GM19372 (cell line): ENCODE measurements at regions not wholly inside any gene's neighbourhood (a gene's known extent, or its start where the extent isn't known, plus 50 kb on each side); places are given as distances from the start of the nearest gene placed in this dataset.

Source experiments
- ATAC-seq: cut with Tn5 transposase; IDR thresholded peaks from one replicate; pipeline ENCODE4 v1.9.1; 2021; ENCODE audit warnings: mild to moderate bottlenecking, low read depth, moderate library complexity; ENCODE audit not compliant: unreplicated experiment

DNA sequence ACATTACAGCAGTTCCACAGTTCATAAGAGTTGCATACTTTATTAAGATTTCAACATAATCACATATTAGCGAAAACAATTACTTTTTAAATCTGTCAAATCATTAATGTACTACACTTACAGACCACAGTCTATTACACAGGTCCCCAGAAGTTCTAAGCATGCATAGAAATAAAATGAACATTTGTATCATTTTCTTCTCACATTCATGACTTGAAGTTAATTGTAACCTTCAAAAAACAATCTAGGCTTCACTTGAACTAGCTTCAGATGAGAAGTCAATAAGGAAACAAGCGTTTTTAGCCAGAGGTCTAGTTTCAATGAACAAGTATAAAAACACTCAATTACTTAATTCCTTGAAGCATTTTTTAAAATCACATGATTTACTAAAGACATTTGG, 238.3 kb downstream of the HACE1 start:
- no peak for ATAC-seq

DNA sequence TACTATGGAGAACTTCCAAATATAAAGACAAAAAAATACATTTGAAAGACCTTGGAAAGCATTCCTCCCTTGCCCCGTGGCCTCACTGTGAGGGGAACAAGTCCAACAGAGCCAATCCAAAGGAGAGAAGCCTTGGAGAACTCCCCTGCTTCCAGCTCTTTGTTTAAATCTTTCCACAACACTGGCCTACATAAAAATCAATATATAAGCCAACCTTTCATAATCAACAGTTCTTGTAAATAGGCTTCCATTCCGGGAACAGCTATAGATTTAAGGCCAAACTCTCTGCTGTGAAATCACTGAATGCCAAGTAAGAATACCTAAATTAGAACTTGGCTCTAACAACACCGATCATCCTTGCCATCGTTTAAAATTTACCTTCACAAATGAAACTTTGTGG, 242.1 kb downstream of the HACE1 start:
- no peak for ATAC-seq

DNA sequence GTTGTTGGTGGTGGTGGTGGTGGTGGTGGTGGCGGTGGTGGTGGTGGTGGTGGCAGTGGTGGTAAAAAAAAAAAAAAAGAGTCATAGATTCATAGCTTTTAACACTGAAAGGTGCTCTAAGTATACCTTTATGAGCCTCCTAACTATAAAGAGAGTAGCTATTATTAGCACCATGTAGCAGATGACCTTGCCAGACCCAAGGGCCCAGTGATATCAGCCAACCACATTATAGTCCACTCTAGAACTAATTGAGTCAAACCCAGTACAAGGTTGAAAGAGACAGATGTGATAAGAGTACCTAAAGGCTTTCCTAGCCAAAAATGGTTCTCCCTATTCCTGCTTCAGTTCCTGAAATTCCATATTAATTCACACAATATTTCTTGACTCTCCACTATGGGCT, 245.3 kb downstream of the HACE1 start:
- no peak for ATAC-seq

DNA sequence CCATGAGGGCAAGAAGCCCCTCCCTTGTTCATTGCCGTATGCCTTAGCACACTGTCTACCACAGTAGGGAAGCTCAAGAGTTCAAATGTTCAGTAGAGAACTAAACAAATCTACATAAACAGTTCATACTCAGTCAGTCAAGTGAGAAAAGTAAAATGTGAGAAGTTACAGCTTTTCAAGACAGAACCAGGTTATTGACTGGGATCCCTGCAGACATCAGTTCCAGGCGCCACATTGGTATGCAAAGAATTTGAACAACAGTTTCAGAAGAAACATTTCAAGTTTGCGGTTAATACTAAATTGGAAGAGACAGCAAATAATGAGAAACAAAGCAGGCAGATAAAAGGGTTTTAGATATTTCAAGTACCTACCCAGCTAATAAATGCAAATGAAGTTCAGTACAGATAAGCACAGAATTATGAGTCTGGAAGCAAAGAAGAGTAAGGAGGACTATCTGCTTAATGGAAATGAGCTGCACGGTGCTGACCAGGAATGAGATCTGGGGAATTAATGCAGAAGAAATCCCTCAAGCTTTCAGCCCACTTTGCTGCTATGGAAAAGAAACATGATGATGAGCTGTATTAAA, 246.2 kb downstream of the HACE1 start:
- ATAC-seq: no peak

DNA sequence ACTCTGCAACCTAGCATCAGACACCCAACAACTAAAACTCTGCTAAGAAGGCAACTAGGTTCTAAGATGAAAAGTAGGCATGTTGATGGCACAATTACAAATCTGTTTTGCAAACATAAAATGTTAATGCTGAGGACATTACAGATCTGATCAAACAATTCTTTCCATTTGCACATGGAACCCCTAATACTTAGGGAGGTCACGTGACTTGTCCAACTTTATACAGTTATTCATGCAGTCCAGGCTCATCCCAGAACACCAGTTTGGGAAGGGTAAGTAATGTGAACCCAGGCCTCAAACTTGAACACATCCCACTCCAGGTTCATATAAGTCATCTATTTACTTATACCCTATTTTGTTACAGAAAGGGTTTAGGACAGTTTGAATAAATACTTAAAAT, 247.2 kb downstream of the HACE1 start:
- ATAC-seq: no peak

DNA sequence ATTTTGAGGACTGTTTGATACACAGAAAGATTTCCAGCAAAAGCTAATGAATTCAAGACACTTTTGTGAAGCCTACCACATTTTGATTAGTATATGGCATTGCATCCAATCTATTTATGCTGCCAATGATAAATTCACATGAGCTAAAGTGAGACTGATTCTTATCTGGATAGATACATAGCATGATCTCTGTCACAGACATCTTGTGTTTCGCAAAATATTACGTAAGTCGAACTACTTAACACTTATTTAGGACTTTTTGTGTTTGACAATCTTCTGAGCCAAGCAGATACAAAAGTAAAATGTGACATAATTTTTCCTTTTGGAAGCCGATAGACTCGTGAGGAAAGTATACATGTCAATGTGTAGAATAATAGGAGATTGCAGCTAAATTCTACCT, 251.6 kb downstream of the HACE1 start:
- no peak for ATAC-seq

DNA sequence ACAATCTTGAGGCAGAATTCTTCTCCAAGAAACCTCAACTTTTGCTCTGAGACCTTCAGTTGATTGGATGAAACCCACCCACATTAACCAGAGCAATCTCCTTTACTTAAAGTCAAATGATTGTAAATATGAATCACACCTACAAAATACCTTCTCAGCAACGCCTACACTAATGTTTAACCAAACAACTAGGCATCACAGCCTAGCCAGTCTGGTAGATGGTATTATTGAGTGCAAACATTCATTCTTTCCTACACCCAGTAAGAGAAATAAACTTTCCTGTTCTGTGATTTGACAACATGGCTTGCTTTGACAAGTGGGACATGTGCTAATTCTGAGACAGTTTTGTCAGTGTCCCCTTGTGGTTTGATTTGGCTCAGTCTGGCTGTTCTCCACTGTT, 252.2 kb downstream of the HACE1 start:
- ATAC-seq: no peak

DNA sequence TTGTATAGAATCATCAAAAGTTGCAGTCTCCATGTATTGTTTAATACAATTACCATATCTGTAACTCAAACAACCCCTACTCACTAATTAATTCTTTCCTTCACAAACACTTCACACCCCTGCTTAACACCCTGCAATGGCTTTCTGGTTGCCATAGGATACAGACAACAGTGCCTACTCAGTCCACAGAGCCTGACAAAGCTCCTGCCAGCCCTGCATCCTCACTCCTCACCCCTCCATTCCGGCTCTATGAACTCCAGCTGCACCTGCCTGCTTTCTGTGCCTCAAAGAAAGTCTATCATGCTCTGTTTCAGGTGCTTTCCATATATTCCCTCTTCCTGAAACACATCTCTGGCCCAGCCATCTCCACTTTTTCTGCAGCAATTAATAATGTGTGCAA, 253.4 kb downstream of the HACE1 start:
- no peak for ATAC-seq

DNA sequence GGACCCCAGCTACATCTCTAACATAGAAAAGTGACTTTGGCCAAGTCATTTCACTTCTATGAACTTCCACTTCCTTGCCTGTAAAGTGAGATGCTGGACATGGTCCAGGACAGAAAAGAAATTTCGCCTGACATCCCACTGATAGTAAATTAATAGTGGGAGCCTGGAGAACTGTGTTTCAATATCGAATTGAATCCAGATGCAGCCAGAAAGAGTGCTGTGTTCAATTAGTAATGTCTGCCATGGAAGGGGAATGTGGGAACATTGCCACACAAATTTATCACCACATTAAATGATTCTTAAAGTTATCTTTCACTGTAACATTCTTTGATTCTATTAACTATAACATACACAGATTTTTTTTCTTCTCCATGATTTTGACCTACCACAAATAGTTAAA, 255.0 kb downstream of the HACE1 start:
- no peak for ATAC-seq

DNA sequence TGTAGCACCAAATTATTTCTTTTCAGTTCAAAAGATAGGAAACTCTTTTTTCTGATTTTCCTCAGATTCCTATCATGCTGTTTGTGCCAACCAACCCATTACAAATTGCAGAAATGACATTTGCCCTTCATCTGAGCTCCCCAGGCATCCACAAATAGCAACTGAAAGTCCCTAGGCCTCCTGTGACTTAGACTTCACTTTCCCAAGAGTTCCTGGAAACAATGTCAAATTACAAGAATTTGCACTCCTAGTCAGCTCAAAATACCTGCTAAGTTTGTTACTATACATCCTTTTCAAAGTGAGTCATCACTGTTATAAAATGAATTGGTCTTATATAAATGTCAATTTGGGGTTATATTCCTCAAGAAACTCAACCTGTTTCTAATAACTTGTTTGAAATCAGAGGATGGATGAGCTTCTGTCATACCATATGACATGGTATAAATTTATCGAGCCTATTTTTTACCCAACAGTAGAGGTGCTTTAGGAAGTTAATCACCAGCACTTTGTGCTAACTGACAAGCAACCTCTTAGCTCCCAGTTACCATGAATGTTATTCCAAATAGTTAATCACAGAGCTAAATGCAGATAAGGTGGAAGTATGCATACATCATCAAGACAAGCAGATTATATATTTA, 256.5 kb downstream of the HACE1 start:
- ATAC-seq: no peak

DNA sequence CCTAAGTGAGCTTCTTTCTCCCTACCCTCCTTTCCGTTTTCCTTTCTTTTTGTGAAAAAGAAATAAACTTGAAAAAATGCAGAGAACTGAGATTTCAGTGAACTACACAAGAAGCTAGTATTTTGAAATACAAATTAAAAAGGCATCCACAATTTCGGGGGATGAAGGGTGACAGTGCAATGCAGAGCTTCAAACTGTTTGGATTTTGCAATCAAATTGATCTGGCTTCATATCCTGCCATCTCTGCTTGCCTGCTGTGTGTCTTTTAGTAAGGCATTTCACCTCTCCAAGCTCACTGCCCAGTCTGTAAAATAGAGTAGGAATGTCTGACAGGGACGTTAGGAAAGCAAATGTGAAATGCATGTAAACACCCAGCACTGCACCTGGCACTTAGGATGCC, 258.0 kb downstream of the HACE1 start:
- no peak for ATAC-seq

DNA sequence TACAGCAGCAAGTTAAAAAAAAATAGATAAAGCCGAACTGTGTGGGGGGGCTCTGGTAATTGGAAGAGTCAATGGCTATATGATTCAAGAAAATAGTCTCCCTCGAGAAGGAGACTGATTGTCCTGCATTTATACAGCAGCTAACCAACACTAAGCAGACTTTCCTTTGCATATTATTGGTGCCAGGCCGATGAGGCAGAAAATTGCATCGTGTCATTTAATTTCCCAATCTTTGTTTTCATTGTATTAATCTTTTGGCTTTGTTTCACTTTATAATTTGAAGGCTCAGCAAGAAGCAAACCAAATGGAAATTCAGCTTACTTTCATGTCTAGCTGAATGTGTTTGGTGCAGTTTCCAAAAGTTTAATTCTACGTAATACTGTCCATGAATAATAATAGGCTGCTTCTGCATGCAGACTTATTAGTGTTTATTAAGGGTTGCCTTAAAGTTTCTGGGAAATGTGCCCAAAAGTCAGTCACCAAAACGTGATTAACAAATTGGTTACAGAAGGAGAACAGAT, 258.5 kb downstream of the HACE1 start:
- no peak for ATAC-seq

DNA sequence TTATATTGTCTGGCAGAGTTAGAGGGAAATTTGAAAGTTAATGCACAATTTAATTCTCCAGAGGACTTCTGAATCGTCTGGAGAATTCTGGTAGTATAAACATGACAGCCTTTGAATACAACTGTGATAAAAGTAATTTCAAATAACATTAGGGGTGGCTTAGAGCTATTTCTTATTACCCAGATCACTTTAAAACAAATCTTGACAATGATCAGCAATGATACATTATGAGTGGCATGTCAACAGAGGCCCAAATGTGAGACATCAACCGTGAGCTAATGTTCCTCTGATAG, 259.1 kb downstream of the HACE1 start:
- ATAC-seq: no peak

DNA sequence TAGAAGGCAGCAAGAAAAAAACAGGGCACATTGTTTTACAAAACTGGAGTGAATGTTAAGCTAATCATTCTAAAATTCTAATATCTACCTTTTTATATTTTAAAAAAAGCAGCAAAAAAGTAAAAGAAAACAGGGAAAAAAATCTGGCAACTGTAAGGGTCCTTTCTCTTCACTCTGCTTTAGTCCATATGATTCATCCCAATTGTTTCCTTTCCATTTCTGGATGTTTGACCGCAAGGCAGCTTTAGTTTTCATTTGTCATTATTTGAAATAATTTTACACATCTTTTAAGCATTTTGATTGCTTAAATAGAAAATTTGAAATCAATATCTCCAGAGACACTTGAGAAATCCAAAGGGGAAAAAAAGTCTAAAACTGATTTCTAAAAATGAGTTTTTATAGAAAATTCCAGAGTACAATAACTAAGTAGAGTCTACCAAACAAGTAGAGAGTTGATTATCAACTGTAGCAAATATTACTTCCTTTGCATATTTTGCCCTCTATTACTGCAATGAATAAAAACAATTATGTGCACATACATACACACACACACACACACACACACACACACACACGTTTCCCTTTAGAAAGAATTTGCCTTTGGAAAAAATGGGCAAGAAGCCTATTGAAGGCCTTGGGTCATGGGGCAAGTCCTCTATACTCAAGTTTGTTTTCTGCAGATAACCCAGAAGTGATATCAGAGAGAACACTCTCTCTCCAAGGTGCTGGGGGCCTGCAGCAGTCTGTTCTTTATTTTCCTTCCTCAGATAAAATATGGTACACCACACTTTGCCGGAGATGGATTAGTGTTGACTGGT, 259.7 kb downstream of the HACE1 start:
- no peak for ATAC-seq

DNA sequence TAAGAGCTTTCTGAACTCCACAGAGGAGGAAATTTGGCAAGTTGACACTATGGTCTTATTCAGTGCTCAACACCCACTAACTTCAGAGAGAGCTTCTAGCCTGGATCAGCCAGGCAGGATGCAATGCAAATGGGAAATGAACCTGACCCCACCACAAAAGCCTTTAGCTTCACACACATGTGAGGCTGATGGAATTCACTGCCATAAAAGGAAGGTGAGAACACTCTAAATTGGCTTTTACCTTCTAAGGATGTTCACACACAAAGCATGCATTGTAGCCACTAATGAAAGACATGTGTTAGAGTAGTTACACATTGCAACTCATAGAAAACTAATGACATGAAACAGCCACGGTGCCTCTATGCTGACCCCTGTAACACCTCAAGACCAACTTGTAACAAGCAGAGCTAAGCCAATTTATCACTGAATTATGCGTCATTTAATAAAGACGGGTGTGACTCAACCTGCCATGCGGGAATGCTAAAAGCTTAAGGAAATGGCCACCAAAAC, 262.1 kb downstream of the HACE1 start:
- no peak for ATAC-seq

DNA sequence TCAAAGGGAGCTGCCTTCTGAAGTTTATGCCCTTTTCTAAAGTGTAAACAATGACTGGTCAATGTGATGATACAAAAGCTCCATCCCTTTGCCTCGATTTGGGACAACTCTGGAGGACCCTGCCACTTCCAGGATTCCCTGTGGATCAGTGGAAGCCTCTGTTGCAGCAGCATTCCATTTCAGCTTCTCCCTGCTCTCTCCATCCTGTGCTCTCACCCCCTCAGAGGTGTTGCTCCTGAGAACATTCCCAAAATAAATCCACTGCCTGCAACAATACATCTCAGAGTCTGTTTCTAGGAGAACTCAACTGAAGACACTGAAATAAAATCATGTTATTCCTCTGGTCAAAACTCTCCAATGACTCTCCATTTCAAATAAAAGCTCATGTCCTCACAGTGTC, 263.6 kb downstream of the HACE1 start:
- no peak for ATAC-seq

DNA sequence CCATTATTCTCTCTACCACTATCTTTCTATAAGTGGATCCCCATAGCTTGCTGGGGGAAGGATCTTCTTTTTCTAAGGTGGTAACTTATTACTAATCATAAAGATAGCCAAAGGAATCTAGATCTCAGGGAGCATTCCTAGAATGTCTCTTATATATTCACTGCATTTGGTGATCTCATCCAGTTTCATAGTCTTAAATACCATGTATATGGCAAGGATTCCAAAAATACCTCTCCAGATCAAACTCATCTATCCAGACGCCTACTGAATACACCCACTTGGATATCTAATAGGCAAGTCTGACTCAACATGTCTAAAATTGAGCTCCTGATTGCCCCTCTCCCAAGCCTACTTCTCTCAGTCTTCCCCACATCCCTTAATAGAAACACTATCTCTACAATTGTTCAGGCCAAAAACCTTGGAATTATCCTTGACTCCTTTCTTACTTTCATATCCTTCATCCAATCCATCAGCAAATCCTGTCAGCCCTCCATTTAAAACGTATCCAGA, 264.4 kb downstream of the HACE1 start:
- no peak for ATAC-seq

DNA sequence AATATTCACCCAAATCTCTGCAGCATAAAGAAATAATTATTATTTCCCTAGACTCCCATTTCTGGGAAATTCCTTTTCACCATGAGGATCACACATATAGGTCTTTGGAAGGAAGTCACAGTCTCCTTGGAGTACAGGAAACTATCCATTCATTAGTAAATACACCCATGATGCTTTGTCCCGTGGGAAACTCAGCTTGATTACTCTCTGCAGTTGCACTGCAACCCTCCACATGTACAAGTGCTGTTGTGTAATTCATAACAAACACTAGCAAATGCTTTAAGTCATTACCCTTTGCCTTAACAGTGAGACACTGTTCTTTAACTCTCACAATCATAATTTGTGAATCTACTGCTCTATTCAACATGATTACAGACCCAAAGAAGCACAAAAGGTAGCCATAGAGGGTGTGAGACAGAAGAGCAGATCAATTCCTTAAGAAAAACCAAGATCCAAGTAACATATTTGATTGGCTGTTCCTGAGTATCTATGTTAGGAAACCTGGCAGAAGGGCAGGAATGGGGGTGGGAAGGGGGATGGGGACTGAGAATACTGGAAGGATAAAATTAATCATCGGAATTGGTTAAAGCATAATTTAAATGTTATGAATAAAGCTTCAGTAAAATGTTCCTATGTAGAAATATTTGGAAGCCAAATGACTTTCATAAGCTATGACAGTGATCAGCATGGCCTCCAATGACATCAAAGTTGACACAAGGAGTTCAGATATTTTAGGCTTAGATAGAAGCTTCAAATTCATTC, 268.0 kb downstream of the HACE1 start:
- no peak for ATAC-seq

DNA sequence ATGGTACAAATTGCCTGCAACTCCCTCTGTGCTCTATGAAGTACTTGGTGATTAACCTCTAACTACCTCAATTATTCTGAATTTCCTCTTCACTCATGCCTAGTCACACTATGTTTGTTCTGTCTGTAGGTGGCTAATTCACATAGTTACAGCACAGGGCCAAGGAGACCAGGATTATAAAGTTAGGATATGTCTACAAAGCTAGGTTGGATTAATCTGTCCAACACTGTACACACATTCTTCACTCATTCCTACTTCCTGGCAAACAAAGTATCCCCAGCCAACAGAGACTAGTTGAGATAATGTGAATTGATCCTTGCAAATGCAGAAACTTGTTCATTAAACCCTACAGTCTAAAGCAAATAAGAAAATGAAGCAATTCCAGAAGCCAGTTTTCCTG, 269.8 kb downstream of the HACE1 start:
- ATAC-seq: no peak

DNA sequence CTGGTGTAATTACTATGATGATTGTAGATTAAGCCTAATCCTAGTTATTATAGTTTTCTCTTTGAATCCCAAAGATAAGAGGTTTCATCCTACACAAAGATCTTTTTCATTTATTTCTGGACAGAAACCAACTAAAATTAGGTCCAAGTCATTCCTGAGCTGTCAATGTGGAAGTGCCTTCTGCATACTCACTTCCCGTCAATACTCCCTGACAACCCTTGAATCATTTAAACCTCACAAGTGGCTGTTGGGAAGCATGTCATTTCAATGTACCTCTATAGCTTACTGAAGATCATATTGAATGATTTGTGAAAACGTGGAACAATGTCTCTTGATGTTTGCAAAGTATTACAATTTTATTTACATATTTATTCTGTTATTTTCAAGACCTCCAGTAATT, 274.1 kb downstream of the HACE1 start:
- ATAC-seq: no peak

DNA sequence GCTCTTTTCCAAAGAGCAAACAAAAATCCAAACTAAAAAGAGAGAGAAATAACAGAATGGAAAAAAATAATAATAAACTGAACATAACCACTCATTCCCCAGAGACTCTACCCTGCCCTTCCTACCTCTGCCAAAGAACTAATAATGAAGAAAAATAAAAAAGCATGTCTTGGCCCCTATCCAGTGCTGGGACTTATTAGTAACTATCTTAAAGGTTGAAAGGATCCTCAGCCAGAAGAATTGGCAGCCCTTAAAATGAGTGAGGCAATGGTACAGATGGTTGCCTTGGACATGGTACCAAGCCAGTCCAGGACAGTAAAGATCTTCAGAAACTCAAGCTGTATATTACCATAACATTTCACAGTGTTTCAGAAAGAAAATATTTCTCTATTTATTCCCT, 279.3 kb downstream of the HACE1 start:
- no peak for ATAC-seq
